GM12873 (cell line): ENCODE measurements at regions not wholly inside any gene's neighbourhood (a gene's known extent, or its start where the extent isn't known, plus 50 kb on each side); places are given as distances from the start of the nearest gene placed in this dataset.
A peak's percentile ranks its signal among the peaks of the same experiment; 100 is the strongest.

Experiments used
- CTCF ChIP-seq: IDR thresholded peaks from 2 replicates; pipeline ENCODE4 v1.5.1; 2012; ENCODE audit warnings: low read depth, mild to moderate bottlenecking, moderate library complexity, low read length, control low read depth; ENCODE audit not compliant: insufficient read depth; ENCODE audit errors: missing control alignments

- TF ChIP-seq CTCF, result peak; percentile 54
Observed at GRCh38 chr6:95091823-95092436, 485.4 kb upstream of the MANEA start.

- TF ChIP-seq CTCF, result no peak
Observed at GRCh38 chr6:95093154-95093553, 484.2 kb upstream of the MANEA start.

GRCh38 chr6:95094751-95095663 lies 482.3 kb upstream of the MANEA start:
- no peak for TF ChIP-seq CTCF

GRCh38 chr6:95095855-95096254 lies 481.5 kb upstream of the MANEA start:
- TF ChIP-seq CTCF, result no peak

GRCh38 chr6:95099410-95099809 lies 477.9 kb upstream of the MANEA start:
- TF ChIP-seq CTCF, result no peak

GRCh38 chr6:95109212-95109611 lies 468.1 kb upstream of the MANEA start:
- TF ChIP-seq CTCF, result no peak

GRCh38 chr6:95110767-95111166 lies 466.6 kb upstream of the MANEA start:
- TF ChIP-seq CTCF, result no peak
